Activated naive CD4-positive, alpha-beta T cell treated with anti-CD3 and anti-CD28 coated beads for 36 hours (primary cell): ENCODE measurements at regions not wholly inside any gene's neighbourhood (a gene's known extent, or its start where the extent isn't known, plus 50 kb on each side); places are given as distances from the start of the nearest gene placed in this dataset.

ENCODE experiments used
- CTCF ChIA-PET: fragments of 350-600 bp; sonication (Branson Sonifier 250); formaldehyde crosslinking; loops from one replicate; lab custom pipeline; 2021; ENCODE audit warnings: antibody characterized with exemption; lab: Charles Lee
- DNase-seq: peaks from one replicate; pipeline ENCODE4 v3.0.0-alpha.2; 2020
- H3K27ac Mint-ChIP-seq: one replicate; pipeline ENCODE4 v1.8.0; 2021; ENCODE audit warnings: mild to moderate bottlenecking, mixed read lengths
- H3K27me3 Mint-ChIP-seq: one replicate; pipeline ENCODE4 v1.8.0; 2021; ENCODE audit warnings: low read depth, mixed read lengths
- H3K36me3 Mint-ChIP-seq: one replicate; pipeline ENCODE4 v1.8.0; 2021; ENCODE audit warnings: low read depth, mixed read lengths
- H3K4me1 Mint-ChIP-seq: one replicate; pipeline ENCODE4 v1.8.0; 2021; ENCODE audit warnings: low read depth, mixed read lengths
- H3K4me3 Mint-ChIP-seq: one replicate; pipeline ENCODE4 v1.8.0; 2021; ENCODE audit warnings: mild to moderate bottlenecking, moderate library complexity, mixed read lengths
- H3K9me3 Mint-ChIP-seq: one replicate; pipeline ENCODE4 v1.8.0; 2021; ENCODE audit warnings: mixed read lengths
- intact Hi-C: fragments of 100-400 bp; cut with micrococcal nuclease; formaldehyde crosslinking; loops from one replicate; pipeline ENCODE4 v1.15.1; 2023

DNA sequence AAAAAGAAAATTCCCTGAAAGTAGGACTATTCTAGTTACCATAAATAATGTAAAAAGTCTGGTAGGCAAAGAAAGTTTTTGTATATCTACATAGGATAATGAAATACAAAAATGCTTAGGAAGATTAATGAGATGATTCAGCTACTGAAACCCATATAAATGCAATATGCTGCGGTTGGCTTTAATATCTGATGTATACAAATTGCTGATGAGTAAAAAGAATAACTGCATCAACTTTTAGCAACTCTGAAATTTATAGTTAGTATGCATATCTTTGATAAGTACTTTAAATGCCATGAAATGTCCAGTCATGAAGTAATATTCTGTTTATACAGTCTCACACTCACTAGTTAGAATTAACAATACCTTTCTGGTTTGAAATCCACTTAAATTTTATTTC is 404.8 kb downstream of the TLL1 start:
- CTCF ChIA-PET, result no interaction called here
- Mint-ChIP-seq H3K27ac (no peak overlapping the region), H3K4me3 (no peak overlapping the region), H3K9me3 (no peaks in the 10 kb centered on the region), H3K27me3 (no peaks in the 10 kb centered on the region), H3K36me3 (no peaks in the 10 kb centered on the region), H3K4me1 (no peaks in the 10 kb centered on the region)
- intact Hi-C loops, result no loop called here
- no peak for DNase-seq

DNA sequence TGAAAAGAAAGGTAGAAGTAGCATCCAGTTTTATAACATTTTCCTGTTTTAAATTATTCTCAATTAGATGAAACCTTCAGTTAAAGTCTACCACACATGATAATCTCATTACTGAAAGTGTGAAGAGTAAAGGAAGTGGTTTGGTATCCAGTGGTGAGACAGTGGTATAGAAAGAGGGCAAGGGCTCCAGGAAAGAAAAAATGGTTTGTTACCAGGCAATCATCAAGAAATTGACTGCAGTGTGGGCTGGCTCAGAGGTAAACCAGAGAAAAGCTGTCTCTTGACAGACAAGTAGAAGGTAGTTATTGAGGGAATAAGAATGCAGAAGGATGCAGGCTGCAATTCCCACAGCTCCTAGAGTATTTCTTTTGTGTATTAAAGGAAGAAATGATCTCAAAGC is 406.2 kb downstream of the TLL1 start:
- no peak for DNase-seq
- Mint-ChIP-seq H3K9me3 (peaks cover 1% of the 10 kb centered on the region), H3K27me3 (no peaks in the 10 kb centered on the region), H3K27ac (no peak overlapping the region), H3K4me3 (no peak overlapping the region), H3K36me3 (no peaks in the 10 kb centered on the region), H3K4me1 (no peaks in the 10 kb centered on the region)
- CTCF ChIA-PET, result no interaction called here
- intact Hi-C loops, result no loop called here

GRCh38 chr4:166280642-166281041 is 407.6 kb downstream of the TLL1 start:
- Mint-ChIP-seq H3K4me3 (no peak overlapping the region), H3K9me3 (peaks cover 1% of the 10 kb centered on the region), H3K4me1 (no peaks in the 10 kb centered on the region), H3K27ac (no peak overlapping the region), H3K27me3 (no peaks in the 10 kb centered on the region), H3K36me3 (no peaks in the 10 kb centered on the region)
- DNase-seq, result no peak
- intact Hi-C loops, result no loop called here
- CTCF ChIA-PET, result interaction anchor here (0.6 kb wide), 1 partner anchor 758 kb away, joined by 3 read pairs; no protein-coding TSS in a partner anchor

DNA sequence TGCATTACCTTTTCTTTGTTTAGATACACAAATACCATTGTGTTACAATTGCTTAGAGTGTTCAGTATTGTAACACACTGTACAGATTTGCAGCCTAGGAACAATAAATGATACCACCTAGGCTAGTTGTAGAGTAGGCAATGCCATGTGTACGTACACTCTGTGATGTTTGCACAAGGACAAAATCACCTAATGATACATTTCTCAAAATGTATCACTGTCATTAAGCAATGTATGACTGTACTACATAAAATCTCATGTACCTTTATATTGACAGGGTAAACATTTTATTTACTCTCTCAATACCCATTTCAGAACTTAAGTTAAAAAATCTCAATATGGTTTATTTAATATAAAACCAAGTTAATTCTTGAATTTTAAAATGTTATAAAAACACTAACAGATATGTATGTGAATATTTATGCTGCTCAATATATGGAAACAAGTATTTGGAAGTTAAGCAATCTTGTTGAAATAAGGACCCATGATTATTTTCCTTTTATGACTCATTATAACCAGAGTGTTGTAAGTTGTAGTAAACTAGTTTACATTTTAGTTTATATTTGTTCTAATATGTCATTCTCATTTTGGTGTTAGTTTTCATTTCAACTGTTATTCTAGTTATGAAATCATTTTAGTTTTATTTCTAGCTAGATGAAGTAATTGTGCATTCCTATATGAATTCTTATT is 409.2 kb downstream of the TLL1 start:
- Mint-ChIP-seq H3K4me3 (no peak overlapping the region), H3K4me1 (no peaks in the 10 kb centered on the region), H3K36me3 (no peaks in the 10 kb centered on the region), H3K27me3 (no peaks in the 10 kb centered on the region), H3K9me3 (peaks cover 1% of the 10 kb centered on the region), H3K27ac (no peak overlapping the region)
- no peak for DNase-seq
- CTCF ChIA-PET, result no interaction called here
- intact Hi-C loops, result no loop called here

GRCh38 chr4:166284221-166284620 is 411.2 kb downstream of the TLL1 start:
- CTCF ChIA-PET, result no interaction called here
- H3K27me3 Mint-ChIP-seq, result no peaks in the 10 kb centered on the region
- H3K27ac Mint-ChIP-seq, result no peak overlapping the region
- H3K36me3 Mint-ChIP-seq, result no peaks in the 10 kb centered on the region
- intact Hi-C loops, result no loop called here
- H3K4me3 Mint-ChIP-seq, result no peak overlapping the region
- peaks cover 1% of the 10 kb centered on the region for H3K9me3 Mint-ChIP-seq
- DNase-seq, result no peak
- H3K4me1 Mint-ChIP-seq, result no peaks in the 10 kb centered on the region

DNA sequence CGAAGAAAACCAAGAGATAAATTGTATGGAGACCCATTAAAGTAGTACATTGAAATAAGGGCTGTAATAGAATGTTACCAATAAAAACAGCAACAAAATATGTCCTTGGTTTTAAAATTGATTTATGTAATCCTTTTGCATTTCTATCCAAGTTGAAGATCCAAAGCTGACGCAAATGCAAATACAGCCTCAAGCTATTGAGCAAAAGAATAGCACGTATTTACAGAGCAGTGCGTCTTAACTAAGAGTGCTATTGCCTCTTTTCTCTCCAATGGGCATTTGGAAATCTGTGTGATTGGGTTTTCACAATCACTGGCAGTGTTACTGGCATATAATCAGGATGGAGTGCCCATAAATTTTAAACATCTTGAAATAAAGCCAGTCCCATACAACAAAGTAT is 417.4 kb downstream of the TLL1 start:
- Mint-ChIP-seq H3K27ac (no peak overlapping the region), H3K4me1 (no peaks in the 10 kb centered on the region), H3K27me3 (no peaks in the 10 kb centered on the region), H3K9me3 (no peaks in the 10 kb centered on the region), H3K36me3 (no peaks in the 10 kb centered on the region), H3K4me3 (no peak overlapping the region)
- intact Hi-C loops, result no loop called here
- CTCF ChIA-PET, result no interaction called here
- DNase-seq, result no peak

- no peaks in the 10 kb centered on the region for H3K27me3 Mint-ChIP-seq
- H3K36me3 Mint-ChIP-seq, result no peaks in the 10 kb centered on the region
- CTCF ChIA-PET, result no interaction called here
- no peak overlapping the region for H3K27ac Mint-ChIP-seq
- H3K9me3 Mint-ChIP-seq, result no peaks in the 10 kb centered on the region
- no peak overlapping the region for H3K4me3 Mint-ChIP-seq
- no peaks in the 10 kb centered on the region for H3K4me1 Mint-ChIP-seq
- intact Hi-C loops, result no loop called here
- no peak for DNase-seq
Observed at GRCh38 chr4:166293556-166293955, 420.5 kb downstream of the TLL1 start.

DNA sequence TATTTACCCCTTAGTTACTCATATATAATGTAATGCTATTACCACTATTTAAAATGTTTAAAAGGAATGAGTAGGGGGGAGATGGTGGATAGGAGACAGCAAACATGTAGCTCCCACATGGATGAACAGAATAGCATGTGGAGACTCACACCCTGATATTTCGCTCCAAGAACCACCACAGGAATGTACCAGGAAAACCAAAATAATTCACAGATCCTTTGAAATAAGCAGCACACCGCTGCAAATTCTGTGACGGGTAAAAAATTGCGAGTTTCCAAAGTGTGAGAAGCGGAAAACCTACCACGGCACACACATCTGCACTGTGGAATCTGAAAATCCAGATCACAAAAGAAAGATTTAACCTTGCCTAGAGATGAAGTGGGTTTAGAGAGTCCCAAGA is 428.2 kb downstream of the TLL1 start:
- DNase-seq, result no peak
- Mint-ChIP-seq H3K4me1 (no peaks in the 10 kb centered on the region), H3K27me3 (no peaks in the 10 kb centered on the region), H3K9me3 (peaks cover 9% of the 10 kb centered on the region), H3K36me3 (no peaks in the 10 kb centered on the region), H3K27ac (no peak overlapping the region), H3K4me3 (no peak overlapping the region)
- intact Hi-C loops, result loop anchor here (10.0 kb wide), 1 partner anchor 934 kb away; the partner anchor contains the start of gene SPOCK3
- CTCF ChIA-PET, result no interaction called here

DNA sequence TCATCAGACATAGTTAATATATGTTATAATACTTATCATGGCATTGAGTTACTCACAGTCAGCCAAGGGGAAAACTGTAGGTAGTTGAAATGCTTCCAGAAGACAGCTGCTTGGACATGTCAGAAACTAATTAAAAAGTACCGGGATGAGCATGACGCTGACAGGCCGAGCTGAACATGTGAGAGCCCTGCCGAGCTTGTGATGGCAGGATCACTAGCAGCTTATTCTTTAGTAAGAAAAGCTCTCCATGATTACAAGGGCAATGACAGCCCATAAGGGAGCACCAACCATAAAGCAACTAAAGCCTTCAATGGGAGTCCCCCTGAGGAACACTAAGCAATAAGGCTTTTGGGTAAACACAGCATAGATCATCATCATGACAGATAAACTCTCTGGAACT is 435.6 kb downstream of the TLL1 start:
- Mint-ChIP-seq H3K4me1 (no peaks in the 10 kb centered on the region), H3K27me3 (no peaks in the 10 kb centered on the region)

DNA sequence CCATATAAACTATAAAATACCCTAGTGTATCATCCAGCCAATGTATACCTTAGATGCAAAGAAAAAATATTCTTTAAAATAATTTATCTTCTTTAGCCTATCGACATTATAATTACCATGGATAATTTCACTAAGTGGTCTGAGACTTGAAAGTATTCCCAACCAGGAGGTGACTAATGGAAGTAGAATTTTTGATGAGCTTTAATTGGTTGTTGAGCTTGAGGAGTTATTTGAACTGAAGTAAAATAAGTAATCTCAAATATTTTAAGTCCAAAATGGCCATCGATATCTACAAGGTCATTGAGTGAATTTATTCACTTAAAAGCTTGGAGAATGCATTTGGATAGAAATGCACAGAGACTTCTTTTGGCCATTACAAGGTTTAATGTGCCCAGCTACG is 436.2 kb downstream of the TLL1 start:
- Mint-ChIP-seq H3K27me3 (no peaks in the 10 kb centered on the region), H3K27ac (no peak overlapping the region), H3K36me3 (no peaks in the 10 kb centered on the region), H3K4me3 (no peak overlapping the region), H3K9me3 (peaks cover 5% of the 10 kb centered on the region), H3K4me1 (no peaks in the 10 kb centered on the region)
- no peak for DNase-seq
- CTCF ChIA-PET, result no interaction called here
- intact Hi-C loops, result loop anchor here (10.0 kb wide), 1 partner anchor 926 kb away; the partner anchor contains the start of gene SPOCK3

More for the DNA sequence above, 435.6 kb downstream of the TLL1 start:
- Mint-ChIP-seq H3K9me3 (peaks cover 5% of the 10 kb centered on the region), H3K27ac (no peak overlapping the region), H3K4me3 (no peak overlapping the region), H3K36me3 (no peaks in the 10 kb centered on the region)
- intact Hi-C loops, result loop anchor here (10.0 kb wide), 1 partner anchor 926 kb away; the partner anchor contains the start of gene SPOCK3
- DNase-seq, result no peak
- CTCF ChIA-PET, result no interaction called here

- Mint-ChIP-seq H3K9me3 (no peaks in the 10 kb centered on the region), H3K27me3 (no peaks in the 10 kb centered on the region), H3K27ac (no peak overlapping the region), H3K4me3 (no peak overlapping the region), H3K36me3 (no peaks in the 10 kb centered on the region), H3K4me1 (no peaks in the 10 kb centered on the region)
- intact Hi-C loops, result no loop called here
- CTCF ChIA-PET, result interaction anchor here (0.7 kb wide), 1 partner anchor 817 kb away, joined by 3 read pairs; no protein-coding TSS in a partner anchor
- no peak for DNase-seq
Observed at GRCh38 chr4:166311169-166311568, 438.1 kb downstream of the TLL1 start.

- H3K4me3 Mint-ChIP-seq, result no peak overlapping the region
- H3K36me3 Mint-ChIP-seq, result no peaks in the 10 kb centered on the region
- H3K9me3 Mint-ChIP-seq, result no peaks in the 10 kb centered on the region
- intact Hi-C loops, result no loop called here
- H3K4me1 Mint-ChIP-seq, result no peaks in the 10 kb centered on the region
- CTCF ChIA-PET, result no interaction called here
- no peaks in the 10 kb centered on the region for H3K27me3 Mint-ChIP-seq
- no peak for DNase-seq
- H3K27ac Mint-ChIP-seq, result no peak overlapping the region
Observed at GRCh38 chr4:166312166-166312565, 439.1 kb downstream of the TLL1 start.

GRCh38 chr4:166314902-166315301 is 441.9 kb downstream of the TLL1 start:
- intact Hi-C loops, result no loop called here

More at GRCh38 chr4:166314902-166315301, 441.9 kb downstream of the TLL1 start:
- Mint-ChIP-seq H3K27me3 (no peaks in the 10 kb centered on the region), H3K9me3 (peaks cover 2% of the 10 kb centered on the region), H3K4me3 (no peak overlapping the region), H3K4me1 (no peaks in the 10 kb centered on the region), H3K36me3 (no peaks in the 10 kb centered on the region), H3K27ac (no peak overlapping the region)
- CTCF ChIA-PET, result no interaction called here
- DNase-seq, result no peak
